Endothelial cell of umbilical vein (primary cell): ENCODE measurements at regions not wholly inside any gene's neighbourhood (a gene's known extent, or its start where the extent isn't known, plus 50 kb on each side); places are given as distances from the start of the nearest gene placed in this dataset.

Source experiments
- BruUV-seq: library from RNA; stranded (reverse); fragments of 400-500 nt; replicated peaks from 2 replicates; lab custom pipeline; 2021; lab: Mats Ljungman, UMichigan
- CTCF ChIA-PET: fragments of 300-600, 350-600 bp; sonication (Branson Sonifier 250); formaldehyde crosslinking; loops from one replicate; lab custom pipeline; 2021; ENCODE audit warnings: antibody characterized with exemption, inconsistent platforms; lab: Charles Lee
- POLR2A ChIA-PET: fragments of 300-600, 350-600 bp; sonication (Branson Sonifier 250); formaldehyde crosslinking; loops from one replicate; lab custom pipeline; 2021; ENCODE audit warnings: antibody characterized with exemption, inconsistent platforms; lab: Charles Lee
- DNase-seq: peaks from one replicate; pipeline ENCODE4 v3.0.0-alpha.2; 2011; ENCODE audit warnings: low read depth, low spot score
- FAIRE-seq: peaks from 2 replicates; lab custom pipeline; 2011; peaks lifted over from hg19 to GRCh38; lab: Jason Lieb, UNC
- H2AFZ ChIP-seq: 2 replicates; pipeline ENCODE4 v1.6.0; 2012; ENCODE audit warnings: low read depth, low read length, control low read depth, inconsistent platforms
- H3K27ac ChIP-seq: 2 replicates; pipeline ENCODE4 v1.5.1; 2011; ENCODE audit warnings: low read depth, mild to moderate bottlenecking, control low read depth, low read length, moderate library complexity; ENCODE audit not compliant: insufficient read depth
- H3K27me3 ChIP-seq, 2 experiments: 2 replicates each; pipeline versions ENCODE4 v1.6.0 to v1.6.1; 2011; ENCODE audit warnings: low read length in 2 of 2, mixed read lengths in 1 of 2; ENCODE audit not compliant: control insufficient read depth in 2 of 2, insufficient read depth in 2 of 2
- H3K36me3 ChIP-seq, 2 experiments: 2 replicates in 1 of 2; 3 replicates in 1 of 2; pipeline ENCODE4 v1.5.1; 2011; ENCODE audit warnings: low read length in 2 of 2, mild to moderate bottlenecking in 1 of 2, moderate library complexity in 1 of 2; ENCODE audit not compliant: control insufficient read depth in 2 of 2, insufficient read depth in 2 of 2; ENCODE audit errors: extremely low read depth in 1 of 2
- H3K4me1 ChIP-seq: 3 replicates; pipeline ENCODE4 v1.5.1; 2011; ENCODE audit warnings: mild to moderate bottlenecking, low read length; ENCODE audit not compliant: control insufficient read depth, insufficient read depth; ENCODE audit errors: extremely low read depth
- H3K4me2 ChIP-seq: 2 replicates; pipeline ENCODE4 v1.6.1; 2011; ENCODE audit warnings: low read length, control low read depth, mixed read lengths; ENCODE audit not compliant: insufficient read depth
- H3K4me3 ChIP-seq, 3 experiments: fragments of 200-600 bp in 1 of 3; sonication (generic), shearing (Covaris generic) in 1 of 3; replicated peaks in 1 of 3; 2 replicates each; pipeline ENCODE4 v1.5.1; 2011 to 2016; ENCODE audit warnings: control low read depth in 3 of 3, low read length in 3 of 3, mild to moderate bottlenecking in 2 of 3, inconsistent platforms in 1 of 3, low read depth in 1 of 3, moderate library complexity in 1 of 3; ENCODE audit not compliant: insufficient read depth in 1 of 3
- H3K79me2 ChIP-seq: 2 replicates; pipeline ENCODE4 v1.6.0; 2012; ENCODE audit warnings: low read length, inconsistent platforms; ENCODE audit not compliant: control insufficient read depth, insufficient read depth
- H3K9ac ChIP-seq: replicated peaks from 2 replicates; pipeline ENCODE3; 2011; ENCODE audit warnings: low read length, control low read depth; ENCODE audit not compliant: insufficient read depth; ENCODE audit errors: extremely low read depth
- H3K9me1 ChIP-seq: replicated peaks from 3 replicates; pipeline ENCODE4 v1.6.0; 2011; ENCODE audit warnings: mild to moderate bottlenecking, low read length; ENCODE audit not compliant: control insufficient read depth, insufficient read depth; ENCODE audit errors: extremely low read depth
- H3K9me3 ChIP-seq: replicated peaks from 2 replicates; pipeline ENCODE4 v1.5.1; 2012; ENCODE audit warnings: low read length, inconsistent platforms; ENCODE audit not compliant: control insufficient read depth, insufficient read depth
- H4K20me1 ChIP-seq: replicated peaks from 2 replicates; pipeline ENCODE3; 2011; ENCODE audit warnings: mild to moderate bottlenecking, low read length; ENCODE audit not compliant: control insufficient read depth, insufficient read depth; ENCODE audit errors: extremely low read depth
- CTCF ChIP-seq, 2 donors: IDR thresholded peaks; 1 replicate in 1 of 2; 2 replicates in 1 of 2; pipeline ENCODE4 v1.5.1; 2011; ENCODE audit warnings: low read length in 2 of 2, mild to moderate bottlenecking in 2 of 2, moderate library complexity in 2 of 2, control low read depth in 1 of 2, inconsistent platforms in 1 of 2, low read depth in 1 of 2; ENCODE audit not compliant: insufficient read depth in 1 of 2; ENCODE audit errors: extremely low read depth in 1 of 2
- EZH2 ChIP-seq: IDR thresholded peaks from 2 replicates; pipeline ENCODE4 v1.6.1; 2012; ENCODE audit warnings: borderline replicate concordance, low read depth, mild to moderate bottlenecking, moderate library complexity, low read length, inconsistent platforms; ENCODE audit not compliant: severe bottlenecking
- FOS ChIP-seq: IDR thresholded peaks from 2 replicates; pipeline ENCODE4 v1.6.1; 2011; ENCODE audit warnings: mild to moderate bottlenecking, low read length, moderate library complexity, borderline replicate concordance; ENCODE audit not compliant: insufficient read depth
- GATA2 ChIP-seq: IDR thresholded peaks from 2 replicates; pipeline ENCODE4 v1.7.0; 2011; ENCODE audit warnings: low read depth, mild to moderate bottlenecking, moderate library complexity, mixed read lengths, low read length; ENCODE audit not compliant: insufficient read length, insufficient read depth
- JUN ChIP-seq: IDR thresholded peaks from 2 replicates; pipeline ENCODE4 v1.6.1; 2011; ENCODE audit warnings: borderline replicate concordance, low read depth; ENCODE audit not compliant: insufficient read length, insufficient read depth
- MAX ChIP-seq: IDR thresholded peaks from 2 replicates; pipeline ENCODE4 v1.6.1; 2011; ENCODE audit not compliant: insufficient read depth, insufficient read length
- MYC ChIP-seq: IDR thresholded peaks from one replicate; pipeline ENCODE4 v1.6.1; 2011; ENCODE audit warnings: mild to moderate bottlenecking, low read depth, low read length
- POLR2A ChIP-seq: IDR thresholded peaks from 2 replicates; pipeline ENCODE4 v1.6.1; 2012; ENCODE audit warnings: low read depth, mild to moderate bottlenecking, control low read depth, low read length
- POLR2AphosphoS5 ChIP-seq: IDR thresholded peaks from 2 replicates; pipeline ENCODE4 v1.6.1; 2012; ENCODE audit warnings: low read depth, mild to moderate bottlenecking, control low read depth, low read length, moderate library complexity; ENCODE audit not compliant: insufficient read depth
- dilution Hi-C: fragments of 300-500 bp; cut with MboI; formaldehyde crosslinking; loops from one replicate; pipeline ENCODE4 v1.15.0; 2019; ENCODE audit warnings: low sequenced_read_pairs; ENCODE audit not compliant: extremely low pct_ligation_motif_present
- intact Hi-C: fragments of 100-400 bp; cut with micrococcal nuclease; formaldehyde crosslinking; loops from one replicate; pipeline ENCODE4 v1.10.0; 2022

GRCh38 chr10:78284381-78284780, 250.7 kb downstream of the RPS24 start:
- ChIA-PET POLR2A (no interaction called here), CTCF (interaction anchor here (2.0 kb wide), 1 partner anchor 24 kb away, joined by 5 read pairs; no protein-coding TSS in a partner anchor)
- H3K9me1 ChIP-seq = no peaks in the 10 kb centered on the region
- FAIRE-seq = no peak
- peaks cover 16% of the 10 kb centered on the region for H3K4me1 ChIP-seq
- no peak for DNase-seq
- H3K9me3 ChIP-seq = no peaks in the 10 kb centered on the region
- no peak overlapping the region for H3K4me2 ChIP-seq
- H3K27me3 ChIP-seq = no peaks in the 10 kb centered on the region
- no peak overlapping the region for H3K27ac ChIP-seq
- H4K20me1 ChIP-seq = no peaks in the 10 kb centered on the region
- BruUV-seq = no TSS peak
- H2AFZ ChIP-seq = no peak overlapping the region
- no peaks in the 10 kb centered on the region for H3K79me2 ChIP-seq
- TF ChIP-seq MYC (no peak), FOS (no peak), GATA2 (no peak), CTCF (IDR thresholded peaks at IDR 0.05; ENCODE audit: extremely low read depth in 1 of 2, insufficient read depth in 1 of 2, low read depth in 1 of 2, low read length in 2 of 2) (no peak), EZH2 (no peak), JUN (no peak), POLR2AphosphoS5 (no peak), POLR2A (no peak), MAX (no peak)
- H3K36me3 ChIP-seq = no peaks in the 10 kb centered on the region
- intact Hi-C loops = no loop called here
- H3K9ac ChIP-seq = no peak overlapping the region
- dilution Hi-C loops = no loop called here
- no peak overlapping the region for H3K4me3 ChIP-seq
